ENCODE measurements at regions not wholly inside any gene's neighbourhood (a gene's known extent, or its start where the extent isn't known, plus 50 kb on each side); places are given as distances from the start of the nearest gene placed in this dataset.

DNA sequence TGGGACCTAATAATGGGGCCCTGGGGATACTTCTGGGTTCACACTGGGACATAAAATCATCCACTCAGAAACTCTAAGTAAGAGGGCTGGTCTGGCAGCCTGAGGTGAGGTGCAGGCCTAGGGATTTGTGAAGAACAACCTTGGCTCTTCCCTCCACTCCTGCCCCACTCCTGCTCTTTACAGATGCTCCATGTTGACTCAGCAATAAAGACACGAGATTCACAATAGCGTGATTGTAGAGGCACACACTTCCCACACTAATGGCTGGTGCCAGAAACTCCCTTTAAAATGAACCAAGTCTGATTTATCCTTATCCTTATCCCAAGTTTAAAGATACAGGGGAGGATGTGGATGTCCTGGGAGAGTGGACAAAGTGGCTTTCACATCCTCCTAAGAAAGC lies 228.2 kb downstream of the ACTR3 start:
- TF ChIP-seq, protein P1, sequence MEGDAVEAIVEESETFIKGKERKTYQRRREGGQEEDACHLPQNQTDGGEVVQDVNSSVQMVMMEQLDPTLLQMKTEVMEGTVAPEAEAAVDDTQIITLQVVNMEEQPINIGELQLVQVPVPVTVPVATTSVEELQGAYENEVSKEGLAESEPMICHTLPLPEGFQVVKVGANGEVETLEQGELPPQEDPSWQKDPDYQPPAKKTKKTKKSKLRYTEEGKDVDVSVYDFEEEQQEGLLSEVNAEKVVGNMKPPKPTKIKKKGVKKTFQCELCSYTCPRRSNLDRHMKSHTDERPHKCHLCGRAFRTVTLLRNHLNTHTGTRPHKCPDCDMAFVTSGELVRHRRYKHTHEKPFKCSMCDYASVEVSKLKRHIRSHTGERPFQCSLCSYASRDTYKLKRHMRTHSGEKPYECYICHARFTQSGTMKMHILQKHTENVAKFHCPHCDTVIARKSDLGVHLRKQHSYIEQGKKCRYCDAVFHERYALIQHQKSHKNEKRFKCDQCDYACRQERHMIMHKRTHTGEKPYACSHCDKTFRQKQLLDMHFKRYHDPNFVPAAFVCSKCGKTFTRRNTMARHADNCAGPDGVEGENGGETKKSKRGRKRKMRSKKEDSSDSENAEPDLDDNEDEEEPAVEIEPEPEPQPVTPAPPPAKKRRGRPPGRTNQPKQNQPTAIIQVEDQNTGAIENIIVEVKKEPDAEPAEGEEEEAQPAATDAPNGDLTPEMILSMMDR (IDR thresholded peaks at IDR 0.05), result no peak
- no peak for TF ChIP-seq POLR2A (IDR thresholded peaks at IDR 0.05)

Data from lower leg skin (tissue), 3 donors.